GM19467 (cell line): ENCODE measurements at regions not wholly inside any gene's neighbourhood (a gene's known extent, or its start where the extent isn't known, plus 50 kb on each side); places are given as distances from the start of the nearest gene placed in this dataset.

ENCODE experiments used
- ATAC-seq: cut with Tn5 transposase; IDR thresholded peaks from one replicate; pipeline ENCODE4 v1.9.1; 2021; ENCODE audit warnings: mild to moderate bottlenecking, moderate library complexity; ENCODE audit not compliant: unreplicated experiment

- no peak for ATAC-seq
Measured at GRCh38 chr1:234887016-234887900, 241.4 kb downstream of the TOMM20 start.

- no peak for ATAC-seq
Measured at GRCh38 chr1:234886081-234886984, 242.3 kb downstream of the TOMM20 start.

GRCh38 chr1:234885601-234886000 is 243.0 kb downstream of the TOMM20 start:
- no peak for ATAC-seq

GRCh38 chr1:234884701-234885100 is 243.9 kb downstream of the TOMM20 start:
- no peak for ATAC-seq

- ATAC-seq: no peak
Measured at GRCh38 chr1:234884006-234884405, 244.6 kb downstream of the TOMM20 start.

- ATAC-seq: no peak
Measured at GRCh38 chr1:234882898-234883297, 245.7 kb downstream of the TOMM20 start.

GRCh38 chr1:234881893-234882771 is 246.5 kb downstream of the TOMM20 start:
- ATAC-seq: peak; percentile 84

GRCh38 chr1:234879147-234880080 is 249.2 kb downstream of the TOMM20 start:
- no peak for ATAC-seq

GRCh38 chr1:234878288-234878687 is 250.3 kb downstream of the TOMM20 start:
- no peak for ATAC-seq

- no peak for ATAC-seq
Measured at GRCh38 chr1:234877761-234878160, 250.9 kb downstream of the TOMM20 start.

GRCh38 chr1:234875953-234876855 is 252.4 kb downstream of the TOMM20 start:
- ATAC-seq: no peak

GRCh38 chr1:234875328-234875952 is 253.2 kb downstream of the TOMM20 start:
- no peak for ATAC-seq

GRCh38 chr1:234874291-234875288 is 254.0 kb downstream of the TOMM20 start:
- no peak for ATAC-seq

- no peak for ATAC-seq
Measured at GRCh38 chr1:234871710-234872271, 256.8 kb downstream of the TOMM20 start.

GRCh38 chr1:234871039-234871709 is 257.5 kb downstream of the TOMM20 start:
- ATAC-seq: no peak
